Fibroblast of pulmonary artery (primary cell): ENCODE measurements at regions not wholly inside any gene's neighbourhood (a gene's known extent, or its start where the extent isn't known, plus 50 kb on each side); places are given as distances from the start of the nearest gene placed in this dataset.

Source experiments
- DNase-seq: peaks from one replicate; pipeline ENCODE4 v3.0.0-alpha.2; 2010; ENCODE audit warnings: low read depth
- H3K4me3 ChIP-seq: replicated peaks from 2 replicates; pipeline ENCODE4 v1.5.1; 2011; ENCODE audit warnings: low read depth, mild to moderate bottlenecking, control low read depth, low read length, moderate library complexity
- CTCF ChIP-seq: IDR thresholded peaks from 2 replicates; pipeline ENCODE4 v1.5.1; 2011; ENCODE audit warnings: mild to moderate bottlenecking, control low read depth, low read length, inconsistent platforms; ENCODE audit errors: missing control alignments

- H3K4me3 ChIP-seq: no peak overlapping the region
- DNase-seq: peak; percentile 4
- TF ChIP-seq CTCF: no peak
Observed at GRCh38 chr13:33940898-33941297, 122.9 kb downstream of the RFC3 start.

- TF ChIP-seq CTCF: no peak
- no peak for DNase-seq
- no peak overlapping the region for H3K4me3 ChIP-seq
Observed at GRCh38 chr13:33945477-33945876, 127.5 kb downstream of the RFC3 start.

DNA sequence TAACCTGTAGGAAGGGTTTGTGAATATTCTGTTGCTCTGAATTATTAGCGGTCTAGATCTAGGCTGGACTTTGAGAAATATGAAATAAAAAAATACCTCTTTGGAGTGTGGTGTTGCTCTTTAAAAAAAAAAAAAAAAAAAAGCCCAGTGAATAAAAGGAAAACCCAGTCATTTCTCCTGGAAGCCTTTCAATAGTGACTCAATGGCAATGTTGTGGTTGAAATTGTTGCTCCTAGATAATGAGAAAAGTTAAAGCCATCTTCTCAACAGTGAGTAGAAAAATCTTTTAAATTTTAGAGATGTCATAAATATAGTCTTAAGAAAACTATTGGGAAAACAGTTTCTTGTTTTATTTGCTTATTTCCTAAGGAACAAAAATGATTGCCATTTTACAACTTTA, 135.3 kb downstream of the RFC3 start:
- peak; percentile 71 for DNase-seq
- TF ChIP-seq CTCF: no peak

DNA sequence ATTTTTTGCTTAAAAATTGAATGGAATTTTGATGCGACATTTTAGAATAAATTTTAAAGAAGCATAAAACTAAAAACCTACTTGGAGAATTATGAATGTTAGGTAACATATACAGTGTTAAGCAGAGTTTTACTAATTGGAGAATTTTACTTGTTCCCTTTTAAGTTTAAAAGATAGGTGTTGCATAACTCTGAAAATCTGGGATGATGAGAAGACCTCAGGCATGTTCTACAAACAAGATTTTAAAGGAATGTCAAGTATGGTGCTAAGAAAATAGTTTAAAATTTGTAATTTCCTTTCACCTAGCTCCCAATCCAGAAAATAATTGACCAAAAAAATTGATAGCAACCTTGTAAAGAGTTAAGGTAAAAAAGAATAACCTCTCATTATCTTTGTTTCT, 135.8 kb downstream of the RFC3 start:
- no peak for TF ChIP-seq CTCF
- H3K4me3 ChIP-seq: no peak overlapping the region
- peak; percentile 22 for DNase-seq

More for the DNA sequence above, 135.3 kb downstream of the RFC3 start:
- no peak overlapping the region for H3K4me3 ChIP-seq

GRCh38 chr13:33956346-33956745, 138.4 kb downstream of the RFC3 start:
- no peak for TF ChIP-seq CTCF
- DNase-seq: no peak

DNA sequence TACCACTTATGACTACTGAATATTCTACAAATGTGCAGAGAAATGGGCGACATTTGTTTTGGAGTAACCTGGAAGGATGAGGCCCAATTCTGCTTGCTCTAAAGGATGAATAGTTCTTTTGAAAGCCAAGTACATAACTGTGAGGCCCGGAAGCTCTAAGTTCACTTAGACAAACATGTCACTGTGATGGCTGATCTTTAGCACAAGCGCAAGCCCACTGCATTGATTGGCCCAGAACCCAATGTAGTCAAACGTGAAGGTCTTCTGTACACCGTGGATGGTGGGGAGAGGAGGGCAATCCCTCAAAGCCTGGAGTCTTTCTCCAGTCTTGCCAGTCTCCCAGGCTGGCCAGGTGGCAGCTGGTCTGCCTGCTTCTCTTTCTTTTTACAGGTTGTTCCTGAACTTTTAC, 139.6 kb downstream of the RFC3 start:
- DNase-seq: no peak
- H3K4me3 ChIP-seq: no peak overlapping the region
- no peak for TF ChIP-seq CTCF

More at GRCh38 chr13:33956346-33956745, 138.4 kb downstream of the RFC3 start:
- H3K4me3 ChIP-seq: no peak overlapping the region

DNA sequence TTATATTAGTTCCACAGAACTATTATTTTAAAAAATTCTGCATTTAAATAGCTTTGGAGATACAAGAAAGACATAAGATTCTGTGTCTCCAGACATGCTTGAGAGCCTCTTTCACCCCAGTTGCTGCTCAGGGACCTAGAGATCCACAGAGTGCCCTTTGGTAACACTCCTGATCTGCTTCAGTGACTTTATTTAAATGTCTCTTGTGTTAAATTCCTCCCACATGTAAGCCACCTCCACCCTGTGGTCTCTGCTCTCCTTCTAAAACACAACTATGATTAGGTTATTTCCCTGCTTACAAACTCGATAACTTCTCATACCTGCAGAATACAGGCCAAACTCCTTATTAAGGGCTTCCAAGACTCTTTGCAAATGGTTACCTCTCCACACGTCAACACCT, 141.0 kb downstream of the RFC3 start:
- DNase-seq: no peak
- TF ChIP-seq CTCF: no peak
- H3K4me3 ChIP-seq: no peak overlapping the region
